A673 (cell line): ENCODE measurements at regions not wholly inside any gene's neighbourhood (a gene's known extent, or its start where the extent isn't known, plus 50 kb on each side); places are given as distances from the start of the nearest gene placed in this dataset.

ENCODE experiments used
- BruUV-seq: library from RNA; stranded (reverse); fragments of 400-500 nt; replicated peaks from 2 replicates; lab custom pipeline; 2021; lab: Mats Ljungman, UMichigan
- CTCF ChIA-PET: fragments of 300-600 bp; sonication (Branson Sonifier 250); formaldehyde crosslinking; loops from one replicate; lab custom pipeline; 2022; ENCODE audit warnings: antibody characterized with exemption; lab: Charles Lee
- POLR2A ChIA-PET: fragments of 300-600 bp; sonication (Branson Sonifier 250); formaldehyde crosslinking; loops from one replicate; lab custom pipeline; 2022; ENCODE audit warnings: antibody characterized with exemption; ENCODE audit not compliant: low non-redundant PET; lab: Charles Lee
- DNase-seq: peaks from one replicate; pipeline ENCODE4 v3.0.0-alpha.2; 2015; ENCODE audit warnings: low spot score
- H3K27ac ChIP-seq: fragments of 200-600 bp; sonication (generic); 2 replicates; pipeline ENCODE4 v1.5.1; 2016; ENCODE audit warnings: mixed run types, low read depth, mild to moderate bottlenecking, mixed read lengths, antibody characterized with exemption, low read length; ENCODE audit not compliant: poor library complexity, severe bottlenecking
- H3K27me3 ChIP-seq: fragments of 200-600 bp; sonication (generic); replicated peaks from 2 replicates; pipeline ENCODE4 v1.6.1; 2017; ENCODE audit warnings: mixed run types, low read depth, mild to moderate bottlenecking, mixed read lengths, antibody characterized with exemption, low read length; ENCODE audit not compliant: insufficient read depth, poor library complexity
- H3K36me3 ChIP-seq: fragments of 200-600 bp; sonication (generic); 2 replicates; pipeline ENCODE4 v1.6.1; 2016; ENCODE audit warnings: mixed run types, mild to moderate bottlenecking, mixed read lengths, antibody characterized with exemption, low read length; ENCODE audit not compliant: insufficient read depth, poor library complexity, severe bottlenecking
- H3K4me1 ChIP-seq: fragments of 200-600 bp; sonication (generic); 2 replicates; pipeline ENCODE4 v1.6.1; 2017; ENCODE audit warnings: mixed run types, mild to moderate bottlenecking, mixed read lengths, antibody characterized with exemption, low read length; ENCODE audit not compliant: insufficient read depth, poor library complexity, severe bottlenecking
- H3K4me3 ChIP-seq: fragments of 200-600 bp; sonication (generic); 2 replicates; pipeline ENCODE4 v1.5.1; 2016; ENCODE audit warnings: low read depth, mixed run types, mild to moderate bottlenecking, mixed read lengths, low read length; ENCODE audit not compliant: poor library complexity, severe bottlenecking
- H3K9me3 ChIP-seq: fragments of 200-600 bp; sonication (generic); 2 replicates; pipeline ENCODE4 v1.6.1; 2016; ENCODE audit warnings: mixed run types, low read depth, mild to moderate bottlenecking, mixed read lengths, antibody characterized with exemption, low read length; ENCODE audit not compliant: poor library complexity, severe bottlenecking
- CTCF ChIP-seq: fragments of 300-800, 200-600 bp; sonication (generic); conservative IDR thresholded peaks from 2 replicates; pipeline ENCODE4 v1.5.1; 2017; ENCODE audit warnings: low read depth, mild to moderate bottlenecking, antibody characterized with exemption, low read length, moderate library complexity, mixed read lengths
- EZH2 ChIP-seq: fragments of 200-600 bp; sonication (generic); IDR thresholded peaks from 2 replicates; pipeline ENCODE4 v1.6.1; 2017; ENCODE audit warnings: borderline replicate concordance, low read depth, mild to moderate bottlenecking, mixed read lengths, antibody characterized with exemption, low read length; ENCODE audit not compliant: poor library complexity, severe bottlenecking
- intact Hi-C: fragments of 100-400 bp; cut with micrococcal nuclease; formaldehyde crosslinking; loops from one replicate; pipeline ENCODE4 v1.10.0; 2022; ENCODE audit not compliant: unreplicated experiment

GRCh38 chr20:30602424-30602823, 655.0 kb upstream of the DEFB115 start:
- CTCF ChIA-PET, result no interaction called here

GRCh38 chr20:30606990-30607389, 650.5 kb upstream of the DEFB115 start:
- DNase-seq, result no peak
- H3K27me3 ChIP-seq, result no peaks in the 10 kb centered on the region
- BruUV-seq, result no TSS peak
- TF ChIP-seq CTCF (no peak), EZH2 (no peak)
- no peak overlapping the region for H3K4me3 ChIP-seq
- no peaks in the 10 kb centered on the region for H3K4me1 ChIP-seq
- no peak overlapping the region for H3K27ac ChIP-seq
- ChIA-PET CTCF (no interaction called here), POLR2A (no interaction called here)
- peaks cover 28% of the 10 kb centered on the region for H3K9me3 ChIP-seq
- no peaks in the 10 kb centered on the region for H3K36me3 ChIP-seq
- intact Hi-C loops, result no loop called here

More at GRCh38 chr20:30602424-30602823, 655.0 kb upstream of the DEFB115 start:
- no peaks in the 10 kb centered on the region for H3K27me3 ChIP-seq
- POLR2A ChIA-PET, result no interaction called here
- H3K27ac ChIP-seq, result no peak overlapping the region
- H3K4me3 ChIP-seq, result no peak overlapping the region
- no TSS peak for BruUV-seq
- no peak for DNase-seq
- no peak for TF ChIP-seq EZH2
- no peak for TF ChIP-seq CTCF
- H3K9me3 ChIP-seq, result peaks cover 26% of the 10 kb centered on the region
- no peaks in the 10 kb centered on the region for H3K36me3 ChIP-seq
- H3K4me1 ChIP-seq, result no peaks in the 10 kb centered on the region
- intact Hi-C loops, result no loop called here

DNA sequence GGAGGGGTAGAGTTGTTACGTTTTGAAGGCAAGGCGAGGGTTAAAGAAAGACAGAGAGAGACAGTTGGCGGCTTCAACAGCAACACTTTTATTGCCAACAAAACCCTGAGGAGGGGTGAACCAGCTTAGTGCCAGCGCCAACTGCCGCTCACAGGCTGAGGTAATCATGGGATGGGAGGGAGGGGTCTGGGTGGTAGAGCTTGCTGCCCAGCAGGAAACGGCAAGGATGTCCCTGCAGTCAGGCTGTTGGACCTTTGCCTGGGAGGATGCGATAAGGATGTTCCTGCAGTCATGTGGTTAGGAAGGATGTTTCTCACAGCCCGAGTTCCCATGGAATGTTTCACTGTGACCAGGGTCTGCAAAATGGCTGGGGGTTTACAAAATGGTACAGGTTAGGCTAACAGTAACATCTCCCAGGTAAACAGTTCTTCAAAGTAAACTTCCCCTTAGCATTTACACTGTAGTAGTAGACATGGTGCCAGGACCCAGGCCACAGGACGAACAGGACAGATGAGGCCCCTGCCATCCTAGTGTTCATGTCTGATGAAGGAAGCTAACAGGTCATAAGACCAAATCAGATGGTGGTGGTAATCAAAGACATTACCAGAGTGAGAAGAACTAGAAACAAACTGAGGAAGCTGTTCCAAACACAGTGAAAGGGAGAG, 647.3 kb upstream of the DEFB115 start:
- ChIA-PET CTCF (no interaction called here), POLR2A (no interaction called here)
- no peak for DNase-seq
- Histone ChIP-seq H3K9me3 (peaks cover 29% of the 10 kb centered on the region), H3K36me3 (no peaks in the 10 kb centered on the region), H3K27ac (no peak overlapping the region), H3K4me3 (no peak overlapping the region), H3K4me1 (no peaks in the 10 kb centered on the region), H3K27me3 (no peaks in the 10 kb centered on the region)
- intact Hi-C loops, result no loop called here
- BruUV-seq, result no TSS peak
- TF ChIP-seq CTCF (no peak), EZH2 (no peak)
